ENCODE measurements at regions not wholly inside any gene's neighbourhood (a gene's known extent, or its start where the extent isn't known, plus 50 kb on each side); places are given as distances from the start of the nearest gene placed in this dataset.

- Histone ChIP-seq H3K4me1 (ENCODE audit: low read depth, poor library complexity, severe bottlenecking) (no peaks in the 10 kb centered on the region), H3K4me2 (no peak overlapping the region), H3K79me2 (ENCODE audit: insufficient read depth, low read depth) (no peaks in the 10 kb centered on the region), H3K9ac (no peak overlapping the region), H4K20me1 (ENCODE audit: insufficient read depth) (no peaks in the 10 kb centered on the region), H2AFZ (ENCODE audit: low read depth) (no peak overlapping the region), H3K36me3 (ENCODE audit: insufficient read depth) (no peaks in the 10 kb centered on the region; the same call in 1 of the 2 replicates), H3K27me3 (ENCODE audit: insufficient read depth, low read depth) (no peaks in the 10 kb centered on the region), H3K4me3 (IDR thresholded peaks at IDR 0.05; ENCODE audit: insufficient read depth, low read depth, low read length) (no peak overlapping the region), H3K27ac (no peak overlapping the region)
- TF ChIP-seq CTCF (conservative IDR thresholded peaks at IDR 0.05; ENCODE audit: low read depth, low read length) = no peak
Observed at GRCh38 chr4:117370944-117371668, 285.7 kb upstream of the TRAM1L1 start.

- no peak overlapping the region for H3K4me3 ChIP-seq (IDR thresholded peaks at IDR 0.05; ENCODE audit: insufficient read depth, low read depth, low read length)
- no peak overlapping the region for H3K27ac ChIP-seq
- H3K4me2 ChIP-seq = no peak overlapping the region
- H3K4me1 ChIP-seq (ENCODE audit: low read depth, poor library complexity, severe bottlenecking) = peaks cover 12% of the 10 kb centered on the region
- H3K79me2 ChIP-seq (ENCODE audit: insufficient read depth, low read depth) = no peaks in the 10 kb centered on the region
- no peak overlapping the region for H2AFZ ChIP-seq (ENCODE audit: low read depth)
- no peaks in the 10 kb centered on the region; the same call in 1 of the 2 replicates for H3K36me3 ChIP-seq (ENCODE audit: insufficient read depth)
- H4K20me1 ChIP-seq (ENCODE audit: insufficient read depth) = no peaks in the 10 kb centered on the region
- H3K27me3 ChIP-seq (ENCODE audit: insufficient read depth, low read depth) = no peaks in the 10 kb centered on the region
- H3K9ac ChIP-seq = no peak overlapping the region
- no peak for TF ChIP-seq CTCF (conservative IDR thresholded peaks at IDR 0.05; ENCODE audit: low read depth, low read length)
Observed at GRCh38 chr4:117375101-117375500, 289.7 kb upstream of the TRAM1L1 start.

DNA sequence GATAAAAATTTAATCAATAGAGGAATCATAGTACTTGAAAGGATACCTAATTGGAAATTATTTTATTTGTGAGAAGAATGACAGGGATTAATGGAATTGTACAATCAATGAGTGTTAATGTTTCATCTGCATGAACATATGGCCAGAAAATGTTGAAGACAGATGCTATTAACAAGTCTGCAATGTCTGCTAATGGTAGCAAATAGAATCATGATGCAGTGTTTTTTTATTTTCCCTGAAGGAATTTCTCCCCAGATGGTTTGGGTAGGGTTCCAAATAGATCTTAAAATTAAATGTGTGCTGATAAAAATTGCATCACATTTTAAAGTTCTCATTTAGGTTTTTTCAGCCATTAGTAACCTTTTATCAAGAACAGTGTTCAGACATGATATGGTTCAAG lies 291.3 kb upstream of the TRAM1L1 start:
- Histone ChIP-seq H3K4me3 (IDR thresholded peaks at IDR 0.05; ENCODE audit: insufficient read depth, low read depth, low read length) (no peak overlapping the region), H3K4me1 (ENCODE audit: low read depth, poor library complexity, severe bottlenecking) (peaks cover 12% of the 10 kb centered on the region), H3K36me3 (ENCODE audit: insufficient read depth) (no peaks in the 10 kb centered on the region; the same call in 1 of the 2 replicates), H3K27ac (no peak overlapping the region), H3K4me2 (no peak overlapping the region), H3K79me2 (ENCODE audit: insufficient read depth, low read depth) (no peaks in the 10 kb centered on the region), H3K27me3 (ENCODE audit: insufficient read depth, low read depth) (no peaks in the 10 kb centered on the region), H3K9ac (no peak overlapping the region), H2AFZ (ENCODE audit: low read depth) (no peak overlapping the region), H4K20me1 (ENCODE audit: insufficient read depth) (no peaks in the 10 kb centered on the region)
- TF ChIP-seq CTCF (conservative IDR thresholded peaks at IDR 0.05; ENCODE audit: low read depth, low read length) = no peak

- no peak overlapping the region for H3K9ac ChIP-seq
- no peaks in the 10 kb centered on the region for H3K36me3 ChIP-seq (ENCODE audit: insufficient read depth)
- H3K27ac ChIP-seq = no peak overlapping the region
- no peaks in the 10 kb centered on the region for H4K20me1 ChIP-seq (ENCODE audit: insufficient read depth)
- TF ChIP-seq CTCF (conservative IDR thresholded peaks at IDR 0.05; ENCODE audit: low read depth, low read length) = no peak
- no peak overlapping the region for H3K4me2 ChIP-seq
- no peak overlapping the region for H2AFZ ChIP-seq (ENCODE audit: low read depth)
- H3K4me1 ChIP-seq (ENCODE audit: low read depth, poor library complexity, severe bottlenecking) = peaks cover 12% of the 10 kb centered on the region
- no peaks in the 10 kb centered on the region for H3K27me3 ChIP-seq (ENCODE audit: insufficient read depth, low read depth)
- no peak overlapping the region for H3K4me3 ChIP-seq (IDR thresholded peaks at IDR 0.05; ENCODE audit: insufficient read depth, low read depth, low read length)
- no peaks in the 10 kb centered on the region for H3K79me2 ChIP-seq (ENCODE audit: insufficient read depth, low read depth)
Observed at GRCh38 chr4:117378942-117379341, 293.6 kb upstream of the TRAM1L1 start.

All from KMS-11 (cell line).